Body of pancreas (tissue), 4 donors: ENCODE measurements at regions not wholly inside any gene's neighbourhood (a gene's known extent, or its start where the extent isn't known, plus 50 kb on each side); places are given as distances from the start of the nearest gene placed in this dataset.

Experiments
- ATAC-seq: fragments of 150-250 bp; one replicate; pipeline ENCODE4 v1.9.1; 2016
- DNase-seq, 4 donors: peaks; one replicate each; pipeline ENCODE4 v3.0.0-alpha.2; 2019
- H3K27ac ChIP-seq, 4 donors: fragments of 200-600 bp; sonication (generic); 1 replicate in 3 of 4; 2 replicates in 1 of 4; pipeline versions ENCODE4 v1.5.1 to v1.6.1; 2016 to 2019; ENCODE audit warnings: mild to moderate bottlenecking in 1 of 4, mixed read lengths in 1 of 4, moderate library complexity in 1 of 4
- H3K27me3 ChIP-seq, 2 donors: fragments of 200-600 bp; sonication (generic); one replicate each; pipeline ENCODE4 v1.6.0; 2016; ENCODE audit warnings: mild to moderate bottlenecking in 1 of 2
- H3K36me3 ChIP-seq, 2 donors: fragments of 200-600 bp; sonication (generic); replicated peaks in 1 of 2; 2 replicates each; pipeline ENCODE4 v1.5.1; 2016; ENCODE audit warnings: low read depth in 2 of 2; ENCODE audit not compliant: insufficient read depth in 1 of 2
- H3K4me1 ChIP-seq: fragments of 200-600 bp; sonication (generic); one replicate; pipeline ENCODE4 v1.6.0; 2016
- H3K4me3 ChIP-seq, 2 donors: fragments of 200-600 bp; sonication (generic); 1 replicate in 1 of 2; 2 replicates in 1 of 2; pipeline ENCODE4 v1.5.1; 2016 to 2019
- H3K9me3 ChIP-seq, 3 donors: fragments of 200-600 bp; sonication (generic); 1 replicate in 2 of 3; 2 replicates in 1 of 3; pipeline ENCODE4 v1.5.1; 2016
- POLR2A ChIP-seq, 3 donors: fragments of 450-650 bp; IDR thresholded peaks; one replicate each; pipeline ENCODE4 v1.6.1; 2016; ENCODE audit warnings: antibody characterized with exemption in 3 of 3, mild to moderate bottlenecking in 2 of 3
- WGBS, 2 donors: methylation state at CpG; one replicate each; pipeline ENCODE4 v1.1.5; 2017; 5-methylcytosine and 5-hydroxymethylcytosine counted together
- intact Hi-C: fragments of 100-400 bp; cut with DNase I; formaldehyde crosslinking; loops from one replicate; pipeline ENCODE4 v1.15.1; 2023
- TF ChIP-seq, protein P1 (sequence below), 7 experiments: fragments of 450-650 bp in 4 of 7; fragments of 200-600 bp in 3 of 7; sonication (generic) in 3 of 7; IDR thresholded peaks; one replicate each; pipeline ENCODE4 v1.5.1; 2016 to 2019; ENCODE audit warnings: antibody characterized with exemption in 7 of 7

DNA sequence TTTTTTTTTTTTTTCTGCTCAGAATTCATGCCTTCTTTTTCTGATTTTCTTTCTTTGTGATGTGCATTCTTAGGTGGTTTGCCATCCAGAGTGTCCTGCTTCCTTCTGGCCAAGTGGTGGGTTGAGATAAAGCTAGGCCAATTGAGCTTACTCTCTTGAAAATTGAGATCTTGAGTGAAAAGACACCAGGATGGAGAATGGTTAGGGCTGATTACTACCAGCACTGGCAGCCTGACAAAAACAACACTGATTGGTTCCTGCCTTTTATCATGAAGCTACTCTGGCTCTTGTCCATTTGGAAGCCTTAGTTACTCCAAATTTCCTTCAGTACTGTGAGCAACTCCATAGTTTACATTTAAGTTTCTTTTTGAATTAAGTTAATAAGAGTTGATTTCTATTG is 404.0 kb downstream of the PPARGC1A start:
- no peak overlapping the region for H3K4me3 ChIP-seq
- intact Hi-C loops = no loop called here
- no peak for ATAC-seq
- no peaks in the 10 kb centered on the region for H3K9me3 ChIP-seq
- no peaks in the 10 kb centered on the region for H3K36me3 ChIP-seq
- no peak overlapping the region for H3K27ac ChIP-seq
- no peaks in the 10 kb centered on the region for H3K27me3 ChIP-seq
- TF ChIP-seq POLR2A (IDR thresholded peaks at IDR 0.05) = no peak
- TF ChIP-seq, protein P1, sequence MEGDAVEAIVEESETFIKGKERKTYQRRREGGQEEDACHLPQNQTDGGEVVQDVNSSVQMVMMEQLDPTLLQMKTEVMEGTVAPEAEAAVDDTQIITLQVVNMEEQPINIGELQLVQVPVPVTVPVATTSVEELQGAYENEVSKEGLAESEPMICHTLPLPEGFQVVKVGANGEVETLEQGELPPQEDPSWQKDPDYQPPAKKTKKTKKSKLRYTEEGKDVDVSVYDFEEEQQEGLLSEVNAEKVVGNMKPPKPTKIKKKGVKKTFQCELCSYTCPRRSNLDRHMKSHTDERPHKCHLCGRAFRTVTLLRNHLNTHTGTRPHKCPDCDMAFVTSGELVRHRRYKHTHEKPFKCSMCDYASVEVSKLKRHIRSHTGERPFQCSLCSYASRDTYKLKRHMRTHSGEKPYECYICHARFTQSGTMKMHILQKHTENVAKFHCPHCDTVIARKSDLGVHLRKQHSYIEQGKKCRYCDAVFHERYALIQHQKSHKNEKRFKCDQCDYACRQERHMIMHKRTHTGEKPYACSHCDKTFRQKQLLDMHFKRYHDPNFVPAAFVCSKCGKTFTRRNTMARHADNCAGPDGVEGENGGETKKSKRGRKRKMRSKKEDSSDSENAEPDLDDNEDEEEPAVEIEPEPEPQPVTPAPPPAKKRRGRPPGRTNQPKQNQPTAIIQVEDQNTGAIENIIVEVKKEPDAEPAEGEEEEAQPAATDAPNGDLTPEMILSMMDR (IDR thresholded peaks at IDR 0.05) = no peak
- no peak for DNase-seq
- H3K4me1 ChIP-seq = no peaks in the 10 kb centered on the region

DNA sequence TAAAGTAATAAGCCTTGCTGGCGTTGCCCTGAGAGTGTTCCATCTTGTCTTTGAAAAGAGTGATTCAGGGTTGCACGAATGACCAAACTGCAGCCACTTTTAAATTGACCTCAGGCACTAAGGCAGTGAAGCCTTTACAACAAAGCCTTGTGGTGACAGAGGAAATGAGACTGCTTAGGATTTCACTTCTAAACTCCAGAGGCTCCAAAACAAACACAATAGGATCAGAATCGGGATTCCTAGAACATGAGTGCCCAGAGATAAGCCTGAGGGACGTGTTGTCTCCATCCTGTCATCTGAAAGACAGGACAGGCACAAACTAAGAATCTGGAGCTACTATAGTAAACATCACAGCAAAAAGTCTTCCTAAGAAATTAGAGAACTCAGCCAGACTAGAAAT is 405.2 kb downstream of the PPARGC1A start:
- Histone ChIP-seq H3K9me3 (no peaks in the 10 kb centered on the region), H3K27me3 (no peaks in the 10 kb centered on the region), H3K36me3 (no peaks in the 10 kb centered on the region), H3K4me1 (no peaks in the 10 kb centered on the region), H3K27ac (no peak overlapping the region), H3K4me3 (no peak overlapping the region)
- intact Hi-C loops = no loop called here
- TF ChIP-seq POLR2A (IDR thresholded peaks at IDR 0.05) = no peak
- TF ChIP-seq, protein P1 (IDR thresholded peaks at IDR 0.05) = no peak
- 8 to 12% methylated on average over 4 of the region's 4 CpGs for WGBS, 2 donors
- ATAC-seq (no peak), DNase-seq (no peak)

DNA sequence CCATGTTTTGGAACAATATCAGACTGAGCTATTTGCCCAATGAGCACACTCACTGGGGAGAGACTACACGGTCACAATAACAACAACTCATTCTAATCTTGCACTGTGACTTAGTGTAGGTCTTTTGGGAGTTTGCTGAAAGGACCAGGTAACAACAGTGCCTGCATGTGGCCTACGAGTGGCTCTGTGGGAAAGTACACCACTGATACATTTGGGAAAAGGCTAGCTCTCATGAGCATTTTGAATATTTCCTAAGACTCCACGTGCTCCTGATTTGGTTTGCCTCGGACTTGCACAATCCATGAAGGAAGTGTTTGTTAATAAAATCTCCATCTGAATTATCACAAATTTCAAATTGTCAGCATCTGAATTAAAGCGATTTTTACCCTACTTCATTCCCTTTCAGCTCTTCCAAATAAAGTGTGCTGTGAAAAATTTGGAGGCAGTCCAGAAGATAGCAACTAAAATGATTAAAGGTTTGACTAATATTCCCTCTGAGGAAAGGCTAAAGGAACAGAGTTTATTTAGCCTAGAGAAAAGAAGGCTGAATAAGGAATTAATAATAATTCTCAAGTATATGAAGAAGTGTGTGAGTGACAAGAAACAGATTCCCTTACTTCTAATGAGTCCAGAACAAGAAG is 406.4 kb downstream of the PPARGC1A start:
- Histone ChIP-seq H3K36me3 (no peaks in the 10 kb centered on the region), H3K4me1 (no peaks in the 10 kb centered on the region), H3K9me3 (no peaks in the 10 kb centered on the region), H3K27me3 (no peaks in the 10 kb centered on the region), H3K4me3 (no peak overlapping the region), H3K27ac (no peak overlapping the region)
- no peak for ATAC-seq
- 30 to 60% methylated on average over 5 of the region's 5 CpGs for WGBS, 2 donors
- intact Hi-C loops = no loop called here
- no peak for TF ChIP-seq POLR2A (IDR thresholded peaks at IDR 0.05)
- TF ChIP-seq, protein P1 (IDR thresholded peaks at IDR 0.05) = no peak
- no peak for DNase-seq

DNA sequence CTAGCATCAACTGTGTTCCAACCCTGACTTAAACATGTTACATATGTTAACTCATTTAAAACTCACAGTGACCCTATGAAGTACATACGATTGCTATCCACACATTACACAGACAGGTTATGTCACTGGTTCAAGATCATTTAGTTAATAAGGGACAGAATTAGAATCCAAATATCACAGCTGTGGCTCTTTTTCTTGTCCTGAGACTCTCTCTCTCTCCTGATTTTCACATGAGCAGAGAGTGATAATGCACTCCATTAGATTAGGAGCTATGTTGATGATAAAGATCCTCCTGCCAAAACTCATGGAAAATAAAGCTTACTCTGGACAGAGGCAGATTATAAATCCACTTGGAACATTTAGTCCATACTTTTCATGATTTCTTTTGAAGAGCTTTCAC is 408.3 kb downstream of the PPARGC1A start:
- WGBS, 2 donors = 59 to 71% methylated on average over 1 of the region's 1 CpG
- TF ChIP-seq, protein P1 (IDR thresholded peaks at IDR 0.05) = no peak
- no peak for TF ChIP-seq POLR2A (IDR thresholded peaks at IDR 0.05)
- no peaks in the 10 kb centered on the region for H3K4me1 ChIP-seq
- H3K27me3 ChIP-seq = no peaks in the 10 kb centered on the region
- ATAC-seq (no peak), DNase-seq (no peak)
- H3K27ac ChIP-seq = no peak overlapping the region
- H3K36me3 ChIP-seq = no peaks in the 10 kb centered on the region
- intact Hi-C loops = no loop called here
- no peaks in the 10 kb centered on the region for H3K9me3 ChIP-seq
- H3K4me3 ChIP-seq = no peak overlapping the region

DNA sequence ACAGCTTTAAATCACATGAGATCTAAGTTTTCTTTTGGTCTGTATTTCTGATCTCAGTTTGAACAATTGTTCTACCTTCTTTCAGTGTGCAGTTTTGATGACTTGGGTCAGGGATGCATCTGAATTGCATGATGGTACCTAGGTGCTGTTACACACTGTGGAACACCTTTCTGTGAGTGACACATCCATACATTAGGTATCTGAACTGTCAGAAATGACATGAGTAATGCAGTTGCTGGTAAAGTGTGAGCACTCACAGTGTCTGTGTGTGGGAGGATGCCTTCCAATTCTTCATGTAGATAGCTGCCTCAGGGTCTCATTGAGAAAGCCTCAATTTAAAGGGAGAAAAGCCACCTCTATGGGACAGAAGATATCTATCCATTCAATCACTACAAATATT is 411.9 kb downstream of the PPARGC1A start:
- no peak for TF ChIP-seq POLR2A (IDR thresholded peaks at IDR 0.05)
- TF ChIP-seq, protein P1 (IDR thresholded peaks at IDR 0.05) = no peak
- no peak for ATAC-seq
- intact Hi-C loops = no loop called here

More for the DNA sequence above, 411.9 kb downstream of the PPARGC1A start:
- Histone ChIP-seq H3K36me3 (no peaks in the 10 kb centered on the region), H3K27ac (no peak overlapping the region), H3K4me1 (no peaks in the 10 kb centered on the region), H3K9me3 (no peaks in the 10 kb centered on the region), H3K27me3 (no peaks in the 10 kb centered on the region), H3K4me3 (no peak overlapping the region)
- DNase-seq = no peak
